ENCODE measurements at regions not wholly inside any gene's neighbourhood (a gene's known extent, or its start where the extent isn't known, plus 50 kb on each side); places are given as distances from the start of the nearest gene placed in this dataset.

DNA sequence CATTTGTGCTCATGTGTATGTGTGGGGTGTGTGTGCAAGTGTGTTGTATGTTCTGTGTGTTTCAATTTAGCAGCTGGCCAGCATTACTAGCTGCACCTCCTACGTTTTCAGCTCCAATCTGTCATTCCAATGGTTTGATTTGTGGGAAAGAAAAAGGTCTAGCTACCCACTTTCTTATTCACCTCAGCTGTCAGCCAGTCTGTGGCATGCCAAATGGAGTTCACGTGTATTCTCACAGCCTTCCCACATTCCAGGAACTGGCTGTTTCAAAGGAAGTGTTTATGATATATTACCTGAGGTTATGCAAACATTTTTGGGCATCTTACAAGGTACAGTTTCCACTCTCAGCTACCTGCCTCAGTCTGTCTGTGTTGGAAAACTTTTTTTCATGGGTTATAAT, 220.2 kb upstream of the CPNE8 start:
- TF ChIP-seq, protein P1, sequence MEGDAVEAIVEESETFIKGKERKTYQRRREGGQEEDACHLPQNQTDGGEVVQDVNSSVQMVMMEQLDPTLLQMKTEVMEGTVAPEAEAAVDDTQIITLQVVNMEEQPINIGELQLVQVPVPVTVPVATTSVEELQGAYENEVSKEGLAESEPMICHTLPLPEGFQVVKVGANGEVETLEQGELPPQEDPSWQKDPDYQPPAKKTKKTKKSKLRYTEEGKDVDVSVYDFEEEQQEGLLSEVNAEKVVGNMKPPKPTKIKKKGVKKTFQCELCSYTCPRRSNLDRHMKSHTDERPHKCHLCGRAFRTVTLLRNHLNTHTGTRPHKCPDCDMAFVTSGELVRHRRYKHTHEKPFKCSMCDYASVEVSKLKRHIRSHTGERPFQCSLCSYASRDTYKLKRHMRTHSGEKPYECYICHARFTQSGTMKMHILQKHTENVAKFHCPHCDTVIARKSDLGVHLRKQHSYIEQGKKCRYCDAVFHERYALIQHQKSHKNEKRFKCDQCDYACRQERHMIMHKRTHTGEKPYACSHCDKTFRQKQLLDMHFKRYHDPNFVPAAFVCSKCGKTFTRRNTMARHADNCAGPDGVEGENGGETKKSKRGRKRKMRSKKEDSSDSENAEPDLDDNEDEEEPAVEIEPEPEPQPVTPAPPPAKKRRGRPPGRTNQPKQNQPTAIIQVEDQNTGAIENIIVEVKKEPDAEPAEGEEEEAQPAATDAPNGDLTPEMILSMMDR (optimal IDR thresholded peaks at IDR 0.05 in 1 of 3, IDR thresholded peaks at IDR 0.05 in 1 of 3, conservative IDR thresholded peaks at IDR 0.05 in 1 of 3; ENCODE audit: extremely low read depth in 1 of 3, insufficient read depth in 2 of 3, low read length in 3 of 3), result no peak
- TF ChIP-seq EZH2 (IDR thresholded peaks at IDR 0.05; ENCODE audit: low read length), result no peak

Measured in keratinocyte (primary cell).